Suprapubic skin (tissue), 4 donors: ENCODE measurements at regions not wholly inside any gene's neighbourhood (a gene's known extent, or its start where the extent isn't known, plus 50 kb on each side); places are given as distances from the start of the nearest gene placed in this dataset.

Experiments used
- CTCF ChIP-seq, 2 donors: fragments of 200-600 bp in 1 of 2; fragments of 450-650 bp in 1 of 2; sonication (generic) in 1 of 2; IDR thresholded peaks; one replicate each; pipeline ENCODE4 v1.5.1; 2016 to 2019; ENCODE audit warnings: antibody characterized with exemption in 2 of 2, mild to moderate bottlenecking in 1 of 2, moderate library complexity in 1 of 2
- POLR2A ChIP-seq, 2 donors: fragments of 450-650 bp; IDR thresholded peaks; one replicate each; pipeline ENCODE4 v1.6.1; 2017; ENCODE audit warnings: antibody characterized with exemption in 2 of 2, mild to moderate bottlenecking in 2 of 2, moderate library complexity in 2 of 2
- POLR2AphosphoS5 ChIP-seq, 3 donors: sonication (generic); formaldehyde crosslinking; IDR thresholded peaks; one replicate each; pipeline ENCODE4 v1.6.1; 2017; ENCODE audit warnings: antibody characterized with exemption in 3 of 3

DNA sequence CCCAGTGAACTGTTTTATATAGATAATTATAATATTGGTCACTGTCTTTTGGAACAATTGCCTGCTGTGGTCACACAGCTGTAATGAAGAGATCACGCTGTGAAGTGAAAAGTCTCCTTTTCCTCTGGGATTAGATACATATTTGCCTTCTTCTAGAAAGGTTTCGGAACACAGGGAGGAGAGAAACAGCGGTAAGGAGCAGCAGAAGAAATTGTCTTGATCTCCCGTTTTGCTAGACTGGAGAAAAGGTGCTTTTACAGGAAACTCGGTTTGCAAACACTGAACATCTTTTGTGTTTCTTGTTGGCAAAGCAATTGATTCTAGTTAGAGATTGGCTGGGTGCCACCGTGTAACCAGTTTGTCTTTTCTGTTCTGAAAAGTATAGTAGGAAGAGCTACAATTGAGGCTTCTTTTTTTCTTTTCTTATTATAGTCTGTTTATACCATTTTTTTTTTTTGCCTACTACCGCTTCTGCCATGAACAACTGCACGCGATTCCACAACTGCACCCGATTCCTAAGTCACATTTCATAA lies 404.1 kb upstream of the ID4 start:
- TF ChIP-seq CTCF (IDR thresholded peaks at IDR 0.05) (no peak), POLR2AphosphoS5 (IDR thresholded peaks at IDR 0.05) (no peak), POLR2A (IDR thresholded peaks at IDR 0.05) (no peak)
